ENCODE measurements at regions not wholly inside any gene's neighbourhood (a gene's known extent, or its start where the extent isn't known, plus 50 kb on each side); places are given as distances from the start of the nearest gene placed in this dataset.

- Mint-ChIP-seq H3K9me3 (no peaks in the 10 kb centered on the region), H3K27ac (no peak overlapping the region), H3K36me3 (ENCODE audit: low read depth) (no peaks in the 10 kb centered on the region), H3K4me3 (no peak overlapping the region), H3K27me3 (ENCODE audit: insufficient read depth) (no peaks in the 10 kb centered on the region), H3K4me1 (no peaks in the 10 kb centered on the region)
- TF ChIP-seq CTCF (conservative IDR thresholded peaks at IDR 0.05), result no peak
- Histone ChIP-seq H3K9ac (ENCODE audit: extremely low read depth, low read length, poor library complexity, severe bottlenecking) (no peak overlapping the region), H3K36me3 (ENCODE audit: control insufficient read depth, insufficient read depth, low read length) (no peaks in the 10 kb centered on the region), H3K4me3 (ENCODE audit: low read length) (no peak overlapping the region), H3K27me3 (ENCODE audit: control insufficient read depth, insufficient read depth, low read length, poor library complexity, severe bottlenecking) (no peaks in the 10 kb centered on the region), H3K27ac (ENCODE audit: low read depth, low read length) (no peak overlapping the region), H3K9me3 (ENCODE audit: control insufficient read depth, low read length) (no peaks in the 10 kb centered on the region), H3K4me1 (ENCODE audit: control insufficient read depth, insufficient read depth, low read length) (no peaks in the 10 kb centered on the region)
- no peak for DNase-seq
Measured at GRCh38 chr3:30174357-30174756, 432.0 kb upstream of the TGFBR2 start.

- Mint-ChIP-seq H3K27ac (no peak overlapping the region), H3K9me3 (no peaks in the 10 kb centered on the region), H3K4me3 (no peak overlapping the region), H3K27me3 (ENCODE audit: insufficient read depth) (no peaks in the 10 kb centered on the region), H3K36me3 (ENCODE audit: low read depth) (no peaks in the 10 kb centered on the region), H3K4me1 (no peaks in the 10 kb centered on the region)
- no peaks in the 10 kb centered on the region for H3K36me3 ChIP-seq (ENCODE audit: control insufficient read depth, insufficient read depth, low read length)
- H3K9me3 ChIP-seq (ENCODE audit: control insufficient read depth, low read length), result no peaks in the 10 kb centered on the region
- DNase-seq, result no peak
- no peak overlapping the region for H3K9ac ChIP-seq (ENCODE audit: extremely low read depth, low read length, poor library complexity, severe bottlenecking)
- H3K27ac ChIP-seq (ENCODE audit: low read depth, low read length), result no peak overlapping the region
- no peak for TF ChIP-seq CTCF (conservative IDR thresholded peaks at IDR 0.05)
- H3K27me3 ChIP-seq (ENCODE audit: control insufficient read depth, insufficient read depth, low read length, poor library complexity, severe bottlenecking), result no peaks in the 10 kb centered on the region
- H3K4me3 ChIP-seq (ENCODE audit: low read length), result no peak overlapping the region
- WGBS, 2 experiments (ENCODE audit: insufficient coverage in 1 of 2, insufficient read length in 1 of 2), result 91 to 96% methylated on average over 4 of the region's 4 CpGs
- H3K4me1 ChIP-seq (ENCODE audit: control insufficient read depth, insufficient read depth, low read length), result no peaks in the 10 kb centered on the region
Measured at GRCh38 chr3:30180310-30181177, 425.9 kb upstream of the TGFBR2 start.

- Histone ChIP-seq H3K4me1 (ENCODE audit: control insufficient read depth, insufficient read depth, low read length) (no peaks in the 10 kb centered on the region), H3K4me3 (ENCODE audit: low read length) (no peak overlapping the region), H3K27ac (ENCODE audit: low read depth, low read length) (no peak overlapping the region), H3K9me3 (ENCODE audit: control insufficient read depth, low read length) (no peaks in the 10 kb centered on the region), H3K36me3 (ENCODE audit: control insufficient read depth, insufficient read depth, low read length) (no peaks in the 10 kb centered on the region), H3K9ac (ENCODE audit: extremely low read depth, low read length, poor library complexity, severe bottlenecking) (no peak overlapping the region), H3K27me3 (ENCODE audit: control insufficient read depth, insufficient read depth, low read length, poor library complexity, severe bottlenecking) (no peaks in the 10 kb centered on the region)
- H3K4me3 Mint-ChIP-seq, result no peak overlapping the region
- no peak for DNase-seq
- TF ChIP-seq CTCF (conservative IDR thresholded peaks at IDR 0.05), result no peak
- H3K27ac Mint-ChIP-seq, result no peak overlapping the region
- H3K9me3 Mint-ChIP-seq, result no peaks in the 10 kb centered on the region
- no peaks in the 10 kb centered on the region for H3K4me1 Mint-ChIP-seq
- H3K36me3 Mint-ChIP-seq (ENCODE audit: low read depth), result no peaks in the 10 kb centered on the region
- no peaks in the 10 kb centered on the region for H3K27me3 Mint-ChIP-seq (ENCODE audit: insufficient read depth)
- WGBS, 2 experiments (ENCODE audit: insufficient coverage in 1 of 2, insufficient read length in 1 of 2), result 77% methylated on average over 1 of the region's 1 CpG; no CpG with 5 or more reads in 1 of the 2 experiments
Measured at GRCh38 chr3:30181178-30181465, 425.3 kb upstream of the TGFBR2 start.

Data from endodermal cell (in vitro differentiated cells).